Fibroblast of skin of abdomen (primary cell): ENCODE measurements at regions not wholly inside any gene's neighbourhood (a gene's known extent, or its start where the extent isn't known, plus 50 kb on each side); places are given as distances from the start of the nearest gene placed in this dataset.

Experiments
- DNase-seq: peaks from one replicate; pipeline ENCODE4 v3.0.0-alpha.2; 2013

- DNase-seq, result no peak
Measured at GRCh38 chr18:51862051-51862715, 477.8 kb upstream of the DCC start.

GRCh38 chr18:51864219-51864965 is 475.6 kb upstream of the DCC start:
- DNase-seq, result no peak

GRCh38 chr18:51865538-51865937 is 474.5 kb upstream of the DCC start:
- DNase-seq, result no peak

- peak; percentile 7 for DNase-seq
Measured at GRCh38 chr18:51867767-51868166, 472.2 kb upstream of the DCC start.

GRCh38 chr18:51878724-51879123 is 461.3 kb upstream of the DCC start:
- DNase-seq, result no peak

GRCh38 chr18:51879329-51879728 is 460.7 kb upstream of the DCC start:
- DNase-seq, result no peak

GRCh38 chr18:51881394-51881793 is 458.6 kb upstream of the DCC start:
- DNase-seq, result no peak

GRCh38 chr18:51884039-51884438 is 456.0 kb upstream of the DCC start:
- DNase-seq, result no peak

- peak; percentile 28 for DNase-seq
Measured at GRCh38 chr18:51890762-51891161, 449.2 kb upstream of the DCC start.

- no peak for DNase-seq
Measured at GRCh38 chr18:51891876-51892275, 448.1 kb upstream of the DCC start.

GRCh38 chr18:51897884-51898283 is 442.1 kb upstream of the DCC start:
- no peak for DNase-seq

- no peak for DNase-seq
Measured at GRCh38 chr18:51907687-51908597, 432.1 kb upstream of the DCC start.

- DNase-seq, result no peak
Measured at GRCh38 chr18:51908598-51908944, 431.4 kb upstream of the DCC start.

- DNase-seq, result no peak
Measured at GRCh38 chr18:51911584-51911983, 428.4 kb upstream of the DCC start.

- no peak for DNase-seq
Measured at GRCh38 chr18:51912381-51912780, 427.6 kb upstream of the DCC start.

GRCh38 chr18:51915176-51915575 is 424.8 kb upstream of the DCC start:
- no peak for DNase-seq

- DNase-seq, result no peak
Measured at GRCh38 chr18:51921862-51922261, 418.1 kb upstream of the DCC start.

- no peak for DNase-seq
Measured at GRCh38 chr18:51933903-51934302, 406.1 kb upstream of the DCC start.

- DNase-seq, result no peak
Measured at GRCh38 chr18:51936115-51936514, 403.9 kb upstream of the DCC start.

- no peak for DNase-seq
Measured at GRCh38 chr18:51941999-51942398, 398.0 kb upstream of the DCC start.

- DNase-seq, result no peak
Measured at GRCh38 chr18:51943281-51943680, 396.7 kb upstream of the DCC start.

GRCh38 chr18:51946946-51947345 is 393.1 kb upstream of the DCC start:
- no peak for DNase-seq

- DNase-seq, result no peak
Measured at GRCh38 chr18:51952844-51953243, 387.2 kb upstream of the DCC start.
